K562 (cell line): ENCODE measurements at regions not wholly inside any gene's neighbourhood (a gene's known extent, or its start where the extent isn't known, plus 50 kb on each side); places are given as distances from the start of the nearest gene placed in this dataset.
A peak's percentile ranks its signal among the peaks of the same experiment; 100 is the strongest.

Experiments
- ATAC-seq: fragments of 200-7000 bp; cut with Tn5 transposase; 3 replicates; pipeline ENCODE4 v1.9.1; 2020; ENCODE audit warnings: moderate library complexity
- BruUV-seq: library from RNA; stranded (reverse); fragments of 400-500 nt; replicated peaks from 2 replicates; lab custom pipeline; 2021; lab: Mats Ljungman, UMichigan
- CTCF ChIA-PET: fragments of 300-600 bp; formaldehyde crosslinking; extraction: SDS; loops from one replicate; lab custom pipeline; 2021; ENCODE audit warnings: low intra/inter-chr PET ratio; lab: Yijun Ruan, JAX
- POLR2A ChIA-PET: fragments of 300-600, 350-650 bp; sonication (Branson Sonifier 250); formaldehyde crosslinking; extraction: SDS; loops from one replicate; lab custom pipeline; 2021; ENCODE audit warnings: antibody characterized with exemption, inconsistent platforms; lab: Yijun Ruan, JAX
- DNase-seq, 4 experiments: peaks; one replicate each; pipeline versions ENCODE4 v3.0.0 to v3.0.0-alpha.2; 2011 to 2018; ENCODE audit warnings: low spot score in 3 of 4, mixed read lengths in 3 of 4; ENCODE audit errors: extremely low read depth in 1 of 4
- FAIRE-seq: peaks from 2 replicates; lab custom pipeline; 2011; peaks lifted over from hg19 to GRCh38; lab: Jason Lieb, UNC
- H2AFZ ChIP-seq: 2 replicates; pipeline ENCODE4 v1.6.0; 2011; ENCODE audit warnings: low read depth, low read length, control low read depth, inconsistent platforms
- H3K27ac ChIP-seq: fragments of 200-600 bp; 3 replicates; pipeline ENCODE4 v1.8.0; 2011; ENCODE audit warnings: low read depth, mild to moderate bottlenecking, control low read depth, inconsistent platforms, low read length, moderate library complexity, mixed read lengths; ENCODE audit errors: extremely low read depth
- H3K27me3 ChIP-seq, 2 experiments: fragments of 300-600 bp in 1 of 2; 2 replicates in 1 of 2; 3 replicates in 1 of 2; pipeline versions ENCODE4 v1.6.0 to v1.8.0; 2011; ENCODE audit warnings: inconsistent platforms in 2 of 2, low read length in 2 of 2, mild to moderate bottlenecking in 1 of 2, mixed read lengths in 1 of 2, moderate library complexity in 1 of 2; ENCODE audit not compliant: control insufficient read depth in 2 of 2, insufficient read depth in 2 of 2
- H3K36me3 ChIP-seq: fragments of 300-600 bp; 3 replicates; pipeline ENCODE4 v1.8.0; 2011; ENCODE audit warnings: mild to moderate bottlenecking, low read length, inconsistent platforms; ENCODE audit not compliant: control insufficient read depth, insufficient read depth
- H3K4me1 ChIP-seq, 2 experiments: fragments of 200-600 bp in 1 of 2; replicated peaks in 1 of 2; 2 replicates in 1 of 2; 3 replicates in 1 of 2; pipeline versions ENCODE4 v1.5.1 to v1.8.0; 2011; ENCODE audit warnings: inconsistent platforms in 2 of 2, low read length in 2 of 2, mild to moderate bottlenecking in 1 of 2, mixed read lengths in 1 of 2, moderate library complexity in 1 of 2; ENCODE audit not compliant: control insufficient read depth in 2 of 2, insufficient read depth in 2 of 2
- H3K4me2 ChIP-seq: 2 replicates; pipeline ENCODE4 v1.6.1; 2011; ENCODE audit warnings: low read length, control low read depth, inconsistent platforms, mixed read lengths; ENCODE audit not compliant: insufficient read depth
- H3K4me3 ChIP-seq: fragments of 200-600 bp; sonication (generic), shearing (Covaris generic); 2 replicates; pipeline ENCODE4 v1.5.1; 2016; ENCODE audit warnings: control low read depth, inconsistent platforms
- H3K79me2 ChIP-seq: fragments of 200-600 bp; 3 replicates; pipeline ENCODE4 v1.8.0; 2011; ENCODE audit warnings: low read length, inconsistent platforms; ENCODE audit not compliant: control insufficient read depth, insufficient read depth
- H3K9ac ChIP-seq, 2 experiments: 2 replicates each; pipeline versions ENCODE4 v1.6.0 to v1.6.1; 2011; ENCODE audit warnings: low read depth in 2 of 2, low read length in 2 of 2, control low read depth in 1 of 2, inconsistent platforms in 1 of 2, mild to moderate bottlenecking in 1 of 2, mixed read lengths in 1 of 2; ENCODE audit not compliant: insufficient read depth in 1 of 2
- H3K9me1 ChIP-seq: one replicate; pipeline ENCODE4 v1.6.0; 2011; ENCODE audit warnings: inconsistent platforms, mild to moderate bottlenecking, low read length, moderate library complexity; ENCODE audit not compliant: control insufficient read depth, insufficient read depth
- H3K9me3 ChIP-seq: replicated peaks from 2 replicates; pipeline ENCODE4 v1.5.1; 2011; ENCODE audit warnings: low read depth, low read length, inconsistent platforms; ENCODE audit not compliant: control insufficient read depth, insufficient read depth
- H4K20me1 ChIP-seq: replicated peaks from 2 replicates; pipeline ENCODE4 v1.6.1; 2011; ENCODE audit warnings: low read length, inconsistent platforms, mixed read lengths; ENCODE audit not compliant: control insufficient read depth, insufficient read depth
- ADNP ChIP-seq: fragments of 200-800 bp; sonication (Bioruptor generic); IDR thresholded peaks from 2 replicates; pipeline ENCODE4 v1.6.1; 2016; ENCODE audit warnings: missing genetic modification characterization, missing compliant biosample characterization
- BCL6 ChIP-seq: fragments of 250-450 bp; sonication (Bioruptor Pico); IDR thresholded peaks from 2 replicates; pipeline ENCODE4 v1.4.0; 2020
- CTCF ChIP-seq, 3 experiments: IDR thresholded peaks in 2 of 3; conservative IDR thresholded peaks in 1 of 3; 2 replicates each; pipeline ENCODE4 v1.5.1; 2011 to 2012; ENCODE audit warnings: low read length in 3 of 3, mild to moderate bottlenecking in 3 of 3, control low read depth in 2 of 3, improper control_type of control experiment in 1 of 3, inconsistent platforms in 1 of 3, low read depth in 1 of 3, mixed read lengths in 1 of 3, moderate library complexity in 1 of 3; ENCODE audit not compliant: insufficient read depth in 2 of 3
- FOXO4 ChIP-seq: fragments of 450-650 bp; formaldehyde crosslinking; IDR thresholded peaks from 2 replicates; pipeline ENCODE4 v1.4.0; 2020; ENCODE audit warnings: mild to moderate bottlenecking, moderate library complexity
- HMBOX1 ChIP-seq: sonication (generic); IDR thresholded peaks from 2 replicates; pipeline ENCODE4 v1.6.1; 2016
- RAD21 ChIP-seq, 2 experiments: fragments of 250-450 bp in 1 of 2; fragments of 450-650 bp in 1 of 2; sonication (Bioruptor Pico) in 1 of 2; formaldehyde crosslinking in 1 of 2; IDR thresholded peaks in 1 of 2; conservative IDR thresholded peaks in 1 of 2; 2 replicates each; pipeline versions ENCODE4 v1.4.0 to v1.8.0; 2020 to 2022; ENCODE audit warnings: mild to moderate bottlenecking in 2 of 2, moderate library complexity in 1 of 2
- REST ChIP-seq, 2 experiments: fragments of 450-650 bp; formaldehyde crosslinking in 1 of 2; IDR thresholded peaks; 2 replicates each; pipeline versions ENCODE4 v1.4.0 to v1.6.1; 2014 to 2020; ENCODE audit warnings: mild to moderate bottlenecking in 2 of 2, borderline replicate concordance in 1 of 2, low read depth in 1 of 2
- WGBS: fragments of 100-300 bp; shearing (Covaris generic); methylation state at CpG from one replicate; pipeline ENCODE4 v1.1.6; 2016; ENCODE audit warnings: low coverage, mixed read lengths; ENCODE audit not compliant: insufficient coverage; ENCODE audit errors: missing lambda C conversion rate; 5-methylcytosine and 5-hydroxymethylcytosine counted together
- in situ Hi-C: fragments of 300-500 bp; cut with MboI; formaldehyde crosslinking; loops from 4 replicates; pipeline ENCODE4 v1.15.0; 2018; ENCODE audit warnings: inconsistent platforms, mixed read lengths
- intact Hi-C: fragments of 100-400 bp; cut with micrococcal nuclease; formaldehyde crosslinking; loops from 2 replicates; pipeline ENCODE4 v1.14.2; 2022

- H3K9me1 ChIP-seq, result peaks cover 3% of the 10 kb centered on the region
- POLR2A ChIA-PET, result no interaction called here
- H3K9ac ChIP-seq, result no peak overlapping the region
- no peaks in the 10 kb centered on the region for H3K79me2 ChIP-seq
- DNase-seq (peak in 2 of 4 experiments; percentile 11 to 22), FAIRE-seq (no peak), ATAC-seq (peak; percentile 71)
- H3K4me2 ChIP-seq, result no peak overlapping the region
- no peaks in the 10 kb centered on the region for H4K20me1 ChIP-seq
- TF ChIP-seq RAD21 (CRISPR knock-in tag; conservative IDR thresholded peaks at IDR 0.05 in 1 of 2, IDR thresholded peaks at IDR 0.05 in 1 of 2) (peak; percentile 56 to 72), BCL6 (CRISPR knock-in tag) (no peak), CTCF (IDR thresholded peaks at IDR 0.05 in 2 of 3, conservative IDR thresholded peaks at IDR 0.05 in 1 of 3; ENCODE audit: insufficient read depth in 2 of 3, low read depth in 1 of 3, low read length in 3 of 3) (peak; percentile 37 to 58 (median 41); a peak in 4 of 6 replicates), REST (IDR thresholded peaks at IDR 0.05; ENCODE audit: borderline replicate concordance) (peak; percentile 46), REST (CRISPR knock-in tag; IDR thresholded peaks at IDR 0.05; ENCODE audit: low read depth) (no peak), FOXO4 (CRISPR knock-in tag) (no peak), HMBOX1 (0 out of 2 replicates have a peak, but pooled peaks have one; percentile 24), ADNP (tag) (no peak)
- H3K27ac ChIP-seq, result no peak overlapping the region
- H3K4me3 ChIP-seq, result no peak overlapping the region
- CTCF ChIA-PET, result interaction anchor here (0.6 to 1.7 kb wide), 6 partner anchors 13 to 1018 kb away, joined by 3 to 12 read pairs (median 3); no protein-coding TSS in a partner anchor
- H3K9me3 ChIP-seq, result no peaks in the 10 kb centered on the region
- BruUV-seq, result no TSS peak
- no peaks in the 10 kb centered on the region for H3K36me3 ChIP-seq
- no peaks in the 10 kb centered on the region for H3K4me1 ChIP-seq
- 4% methylated on average over 6 of the region's 6 CpGs for WGBS
- no peak overlapping the region for H2AFZ ChIP-seq
- intact Hi-C loops (loop anchor here (10.0 kb wide), 1 partner anchor 448 kb away; no protein-coding TSS in a partner anchor), in situ Hi-C loops (loop anchor here (10.0 kb wide), 2 partner anchors 948 to 1018 kb away; no protein-coding TSS in a partner anchor)
- no peaks in the 10 kb centered on the region for H3K27me3 ChIP-seq
These were observed 113.5 kb upstream of the PHACTR1 start for GRCh38 chr6:12602951-12603672.
